ENCODE measurements at regions not wholly inside any gene's neighbourhood (a gene's known extent, or its start where the extent isn't known, plus 50 kb on each side); places are given as distances from the start of the nearest gene placed in this dataset.
"Not testable (repeated sequence)": the region's sequence is repeated elsewhere in the genome, so short reads cannot be mapped to it uniquely, and the experiment has no call there.

DNA sequence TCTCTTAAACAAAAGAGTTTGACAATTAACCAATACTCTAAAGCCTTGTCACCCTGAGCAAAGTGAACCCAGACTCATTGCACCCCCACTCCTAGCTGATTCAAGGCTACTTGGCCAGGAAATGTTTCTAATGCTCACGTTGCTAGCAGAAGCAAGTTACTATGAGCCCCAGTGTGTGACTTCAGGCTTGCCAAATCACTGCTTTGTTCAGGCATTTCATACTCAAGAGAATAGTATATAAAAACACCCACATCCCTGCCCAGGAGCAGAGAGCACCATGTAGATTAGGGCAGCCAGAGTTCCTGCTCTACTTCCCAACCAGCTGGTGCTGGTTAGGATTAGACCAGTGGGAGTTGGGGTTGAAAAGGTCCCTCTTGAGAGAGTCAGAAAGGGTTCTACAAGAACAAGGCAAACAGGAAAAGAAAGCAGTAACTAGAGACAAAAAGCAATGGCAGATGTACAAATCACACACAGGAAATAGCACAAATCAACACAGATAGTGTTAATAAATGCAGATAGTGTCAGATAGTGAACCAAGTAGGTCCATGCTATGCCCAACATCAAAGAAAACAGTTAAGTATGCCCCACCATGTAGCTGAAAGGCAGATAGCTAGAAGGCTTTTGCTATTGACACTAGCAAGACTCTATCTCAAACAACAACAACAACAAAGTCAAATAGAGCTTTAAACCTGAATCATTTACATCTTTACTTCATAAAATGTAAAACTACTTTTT, 314.3 kb downstream of the GOLGA6L6 start:
- TF ChIP-seq, protein P1, sequence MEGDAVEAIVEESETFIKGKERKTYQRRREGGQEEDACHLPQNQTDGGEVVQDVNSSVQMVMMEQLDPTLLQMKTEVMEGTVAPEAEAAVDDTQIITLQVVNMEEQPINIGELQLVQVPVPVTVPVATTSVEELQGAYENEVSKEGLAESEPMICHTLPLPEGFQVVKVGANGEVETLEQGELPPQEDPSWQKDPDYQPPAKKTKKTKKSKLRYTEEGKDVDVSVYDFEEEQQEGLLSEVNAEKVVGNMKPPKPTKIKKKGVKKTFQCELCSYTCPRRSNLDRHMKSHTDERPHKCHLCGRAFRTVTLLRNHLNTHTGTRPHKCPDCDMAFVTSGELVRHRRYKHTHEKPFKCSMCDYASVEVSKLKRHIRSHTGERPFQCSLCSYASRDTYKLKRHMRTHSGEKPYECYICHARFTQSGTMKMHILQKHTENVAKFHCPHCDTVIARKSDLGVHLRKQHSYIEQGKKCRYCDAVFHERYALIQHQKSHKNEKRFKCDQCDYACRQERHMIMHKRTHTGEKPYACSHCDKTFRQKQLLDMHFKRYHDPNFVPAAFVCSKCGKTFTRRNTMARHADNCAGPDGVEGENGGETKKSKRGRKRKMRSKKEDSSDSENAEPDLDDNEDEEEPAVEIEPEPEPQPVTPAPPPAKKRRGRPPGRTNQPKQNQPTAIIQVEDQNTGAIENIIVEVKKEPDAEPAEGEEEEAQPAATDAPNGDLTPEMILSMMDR (IDR thresholded peaks at IDR 0.05) = not testable (repeated sequence)
- not testable (repeated sequence) for TF ChIP-seq POLR2A (IDR thresholded peaks at IDR 0.05)
